GM18907 (cell line): ENCODE measurements at regions not wholly inside any gene's neighbourhood (a gene's known extent, or its start where the extent isn't known, plus 50 kb on each side); places are given as distances from the start of the nearest gene placed in this dataset.

Source experiments
- ATAC-seq: cut with Tn5 transposase; IDR thresholded peaks from one replicate; pipeline ENCODE4 v1.9.1; 2021; ENCODE audit warnings: mild to moderate bottlenecking, moderate library complexity; ENCODE audit not compliant: unreplicated experiment

DNA sequence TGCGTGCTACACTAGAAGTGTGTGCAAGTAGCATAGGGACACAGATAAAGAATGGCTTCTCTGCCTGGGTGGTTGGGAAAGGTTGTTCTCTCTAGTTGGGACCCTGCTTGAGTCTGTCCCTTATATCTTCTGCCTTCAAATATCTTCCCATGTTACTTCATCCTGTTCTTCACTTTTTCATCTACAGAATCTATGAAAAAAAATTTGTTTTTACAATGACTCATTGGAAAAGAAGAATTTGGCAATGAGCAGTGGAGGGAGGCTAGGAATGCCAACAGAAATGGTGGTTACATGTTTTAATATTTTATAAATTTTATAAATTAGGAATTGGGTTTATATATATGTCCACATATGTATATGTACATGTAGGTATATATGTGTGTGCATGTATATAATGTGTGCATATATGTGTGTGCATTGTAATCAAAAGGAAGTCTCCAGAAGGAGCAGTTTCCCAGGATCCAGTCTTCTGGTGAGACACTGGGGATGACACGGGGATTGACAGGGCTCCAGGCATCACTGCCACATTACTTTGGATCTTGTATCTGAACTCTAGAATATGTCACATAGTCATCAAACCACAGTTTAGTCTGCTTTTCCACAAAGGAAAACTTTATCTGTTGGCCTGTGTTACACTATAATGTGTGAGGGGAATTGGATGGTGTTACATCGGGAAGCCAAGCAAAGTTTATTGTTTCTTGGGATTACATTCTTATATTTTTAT, 75.3 kb upstream of the RIPOR2 start:
- ATAC-seq = no peak

DNA sequence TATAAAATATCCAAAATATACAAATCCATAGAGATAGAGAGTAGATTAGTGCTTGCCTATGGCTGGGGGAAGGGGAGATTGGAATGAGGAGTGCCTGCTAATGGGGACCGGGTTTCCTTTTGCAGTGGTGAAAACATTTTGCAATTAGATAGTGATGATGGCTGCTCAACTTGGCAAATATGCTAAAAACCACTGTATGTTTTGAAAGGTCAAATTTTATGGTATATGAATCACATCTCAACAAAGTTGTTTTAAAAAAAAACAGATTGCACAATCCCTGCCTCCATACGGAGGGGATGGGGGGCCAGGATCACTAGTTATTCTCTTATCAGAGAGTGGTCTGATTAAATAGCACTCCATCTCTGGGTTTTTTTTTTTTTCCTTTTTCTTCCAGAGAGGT, 76.9 kb upstream of the RIPOR2 start:
- ATAC-seq = no peak

DNA sequence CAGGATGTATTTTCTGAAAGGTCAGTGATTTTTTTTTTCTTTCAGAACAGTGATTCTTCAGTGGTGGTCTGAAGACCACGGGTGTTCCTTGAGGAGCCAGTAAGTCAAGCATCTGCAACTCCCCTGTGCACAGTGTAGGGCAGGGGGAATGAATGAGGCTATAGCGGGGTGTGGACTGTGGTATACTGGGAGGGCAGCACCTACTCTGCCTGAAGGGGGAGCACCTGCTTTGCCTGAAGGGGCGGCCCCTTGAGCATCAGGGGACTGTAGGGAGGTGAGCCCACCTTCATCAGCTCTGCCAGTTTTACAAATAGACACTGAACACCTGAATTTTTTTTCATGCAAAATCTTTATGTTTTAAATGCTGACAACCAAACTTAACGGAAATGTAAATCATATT, 77.5 kb upstream of the RIPOR2 start:
- ATAC-seq = no peak

DNA sequence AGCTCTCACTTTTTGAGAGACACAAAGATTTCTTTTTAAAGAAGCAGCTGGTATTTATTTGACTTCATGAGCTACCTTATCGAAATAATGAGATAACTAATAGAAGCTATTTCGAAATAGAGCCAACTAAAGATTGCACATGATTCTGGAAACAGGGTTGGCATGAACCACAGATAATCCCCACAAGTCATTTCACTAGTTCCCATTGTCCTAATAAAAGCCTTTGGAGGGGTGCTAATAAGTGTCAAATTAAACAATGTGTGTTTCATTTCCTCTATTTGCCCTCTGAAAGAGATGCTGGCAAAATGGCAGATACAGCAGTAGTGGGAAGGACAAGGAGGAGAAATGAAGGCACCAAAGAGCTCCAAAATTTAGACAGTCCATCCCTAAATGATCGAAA, 78.6 kb upstream of the RIPOR2 start:
- no peak for ATAC-seq

DNA sequence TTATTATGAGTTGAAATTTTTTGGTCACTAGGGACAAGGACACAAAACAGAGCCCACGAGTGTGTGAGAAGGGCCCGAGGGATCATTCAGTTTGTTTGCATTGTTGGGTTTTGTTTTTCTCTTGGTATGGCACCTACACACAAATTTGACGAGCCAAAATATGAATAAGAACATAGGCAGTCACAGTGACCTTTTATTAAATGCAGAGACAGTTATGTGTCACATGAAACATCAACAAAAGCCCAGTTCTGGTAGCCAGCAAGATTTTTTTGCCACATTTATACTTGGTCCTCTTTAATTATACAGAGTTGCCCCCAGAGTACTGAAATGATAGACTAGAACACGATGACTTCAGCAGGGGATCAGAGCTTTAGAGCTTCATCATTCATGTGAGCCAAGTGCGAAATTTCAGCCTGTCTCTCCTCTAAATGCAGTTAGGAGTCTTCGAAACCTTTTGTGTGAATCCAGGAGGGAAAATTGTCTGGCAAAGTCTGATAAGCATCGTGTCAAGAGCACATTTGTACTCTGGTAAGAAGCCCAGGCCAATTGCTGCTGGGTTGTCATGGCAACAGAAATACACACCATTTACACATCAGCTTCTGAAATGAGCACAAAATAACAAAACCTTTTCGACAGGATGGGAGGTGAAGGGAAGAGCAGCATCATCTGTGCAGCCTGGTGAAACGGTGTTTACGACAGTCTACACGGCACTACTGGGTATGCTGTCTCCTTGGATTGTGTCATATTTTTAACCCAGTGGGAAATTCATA, 79.2 kb upstream of the RIPOR2 start:
- ATAC-seq = no peak

DNA sequence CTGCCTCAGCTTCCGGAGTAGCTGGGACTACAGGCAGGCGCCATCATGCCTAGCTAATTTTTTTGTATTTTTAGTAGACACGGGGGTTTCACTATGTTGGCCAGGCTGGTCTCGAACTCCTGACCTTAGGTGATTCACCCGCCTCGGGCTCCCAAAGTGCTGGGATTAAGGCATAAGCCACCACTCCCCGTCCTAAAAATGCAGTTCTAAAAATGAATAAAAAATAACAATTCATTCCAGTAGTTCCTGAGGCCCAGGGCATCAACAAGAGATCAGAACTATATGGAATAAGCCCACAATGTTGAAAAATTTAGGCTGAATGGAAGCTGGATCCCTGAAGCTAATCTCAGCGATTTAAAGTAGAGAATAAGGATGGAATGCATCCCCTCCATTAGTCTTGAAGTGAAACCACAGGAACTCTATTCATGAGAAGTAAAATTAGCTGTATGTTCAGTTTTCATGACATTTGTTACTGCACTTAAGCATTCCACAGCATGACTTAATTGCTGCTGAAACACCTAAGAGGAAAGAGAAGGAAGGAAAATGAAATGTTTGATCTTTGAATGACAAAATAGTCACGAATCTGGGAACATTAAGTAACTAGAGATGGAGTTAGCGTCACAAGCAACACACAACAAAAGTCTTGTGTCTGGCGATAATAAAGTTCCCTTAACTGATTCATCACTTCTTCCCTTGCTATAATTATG, 80.4 kb upstream of the RIPOR2 start:
- no peak for ATAC-seq

DNA sequence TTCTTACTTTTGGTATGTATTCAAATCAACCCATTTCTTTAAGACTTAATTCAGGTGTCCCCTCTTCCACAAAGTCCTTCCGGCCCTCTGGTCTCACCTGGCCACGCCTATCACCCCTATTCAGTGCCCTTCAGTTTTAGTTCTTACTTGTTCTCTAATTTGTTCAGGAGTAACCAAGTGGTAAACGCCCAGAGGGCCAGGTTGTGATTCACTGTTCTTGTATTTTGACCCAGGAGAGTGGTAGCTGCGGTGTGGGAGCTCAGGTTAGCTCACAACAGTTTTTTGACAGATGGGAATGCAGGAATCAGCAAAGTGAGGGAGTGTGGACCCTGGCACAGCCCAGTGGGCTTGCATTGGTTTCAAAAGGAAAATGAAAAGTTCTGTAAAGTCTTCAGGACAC, 81.7 kb upstream of the RIPOR2 start:
- ATAC-seq = no peak

DNA sequence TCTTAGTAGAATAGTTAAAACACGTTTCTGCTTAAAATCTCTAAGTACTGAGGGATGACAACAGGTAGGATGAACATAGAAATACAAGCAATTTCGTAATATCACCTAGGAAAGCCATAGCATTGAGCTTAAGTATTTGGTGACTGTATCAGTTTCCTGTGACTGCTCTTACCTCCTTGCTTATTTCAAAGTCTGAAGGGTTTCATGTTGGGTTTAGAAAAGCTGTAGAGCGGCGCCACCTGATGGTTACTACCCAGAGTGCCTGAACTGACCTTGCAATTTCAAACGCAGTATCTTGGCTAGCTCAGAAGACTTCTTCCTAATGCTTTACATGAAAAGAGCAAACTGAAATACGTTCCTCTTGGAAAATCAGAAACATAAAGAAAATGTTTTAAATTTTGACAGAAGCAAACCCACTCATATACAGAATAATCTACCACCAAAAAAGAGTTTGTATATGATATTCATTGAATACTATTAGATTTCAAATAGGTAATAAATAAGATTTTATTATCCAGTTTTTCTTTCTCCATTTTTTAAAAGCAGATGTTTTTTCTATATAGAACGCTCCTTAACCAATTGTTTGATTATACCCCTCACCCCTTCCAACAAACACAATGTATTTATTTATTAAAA, 82.3 kb upstream of the RIPOR2 start:
- peak; percentile 70 for ATAC-seq

DNA sequence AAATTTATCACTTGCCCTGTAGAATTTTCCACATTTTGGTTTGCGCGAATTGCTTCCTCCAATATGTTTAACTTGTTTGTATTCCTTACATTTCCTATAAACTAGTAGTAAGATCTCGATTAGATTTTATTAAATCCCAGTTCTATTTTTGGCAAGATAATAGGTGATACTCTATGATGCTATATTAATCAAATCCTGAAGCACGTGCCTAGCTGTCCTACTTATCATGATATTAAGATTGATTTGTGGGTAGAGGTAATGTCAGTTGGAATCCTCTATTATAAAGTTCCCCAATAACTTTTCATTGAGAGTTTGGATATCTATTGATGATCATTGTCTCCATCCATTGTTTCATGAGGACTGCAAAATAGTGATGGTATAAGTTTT, 82.8 kb upstream of the RIPOR2 start:
- no peak for ATAC-seq

DNA sequence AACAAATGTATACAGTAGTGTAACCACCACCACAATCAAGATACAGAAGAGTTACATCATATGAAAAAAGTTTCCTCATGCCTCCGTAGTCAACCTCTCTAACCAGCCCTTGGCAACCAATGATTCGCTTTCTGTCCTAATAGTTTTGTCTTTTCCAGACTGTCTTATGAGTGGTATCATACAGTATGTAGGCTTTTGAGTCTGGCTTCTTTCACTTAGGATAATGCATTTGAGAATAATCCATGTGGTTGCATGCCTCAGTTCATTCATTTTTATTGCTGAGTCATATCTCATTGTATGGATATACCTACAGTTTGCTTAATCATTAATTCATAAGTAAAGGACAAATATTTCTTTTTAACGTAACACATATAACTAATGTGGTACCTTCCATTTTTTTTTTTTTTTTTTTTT, 86.4 kb upstream of the RIPOR2 start:
- ATAC-seq = no peak

DNA sequence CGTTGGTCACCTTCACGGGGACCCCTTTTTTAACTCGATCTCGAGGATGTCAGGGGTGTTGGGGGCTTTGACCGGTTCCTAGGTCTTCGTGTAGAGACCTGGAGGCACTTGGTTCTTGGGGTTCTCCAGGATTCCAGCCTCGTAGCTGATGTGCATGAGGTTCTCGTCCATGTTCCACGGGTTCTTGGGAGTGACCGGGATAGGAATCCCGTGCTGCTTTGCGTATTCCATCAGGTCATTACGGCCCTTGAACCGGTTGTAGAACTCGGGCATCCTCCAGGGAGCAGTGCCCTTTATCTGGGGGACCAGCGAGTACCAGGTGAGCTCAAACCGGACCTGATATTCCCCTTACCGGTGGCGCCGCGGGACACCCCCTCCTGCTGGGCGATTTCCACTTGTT, 88.0 kb upstream of the RIPOR2 start:
- ATAC-seq = no peak

- no peak for ATAC-seq
Measured at GRCh38 chr6:25024821-25025220, 89.1 kb upstream of the RIPOR2 start.

DNA sequence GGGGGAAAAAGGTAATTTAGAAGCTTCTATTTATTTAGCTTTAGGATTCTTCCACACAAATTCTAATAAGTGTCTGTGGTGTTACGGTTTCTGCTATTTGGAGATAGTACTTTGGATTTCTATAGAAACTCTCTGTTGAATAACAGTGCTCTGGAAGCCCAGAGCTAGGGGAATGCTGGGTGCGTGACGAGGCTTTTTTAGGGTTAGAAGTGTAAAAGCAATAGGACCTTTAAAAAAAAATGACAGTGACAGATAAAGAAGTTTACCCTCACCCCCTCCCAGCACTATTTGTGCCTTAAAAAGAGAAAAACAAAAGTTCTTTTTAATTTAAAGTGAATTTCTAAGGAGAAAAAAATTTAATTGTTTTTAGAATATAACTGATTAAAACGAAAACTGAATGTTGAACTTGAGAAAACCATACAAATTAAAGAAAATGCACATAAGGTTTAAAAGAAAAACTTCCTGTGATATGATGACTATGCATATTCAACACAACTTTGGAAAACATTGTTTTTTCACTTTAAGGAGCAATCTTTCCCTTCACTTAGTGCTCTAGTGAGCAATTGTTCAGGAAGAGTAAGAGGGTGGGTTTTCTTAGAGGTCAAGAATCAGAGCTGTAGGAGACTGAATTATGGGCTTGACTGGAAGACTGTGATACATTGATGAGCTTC, 89.6 kb upstream of the RIPOR2 start:
- ATAC-seq = no peak

- no peak for ATAC-seq
Measured at GRCh38 chr6:25025919-25026301, 90.2 kb upstream of the RIPOR2 start.

GRCh38 chr6:25026723-25027122, 91.0 kb upstream of the RIPOR2 start:
- ATAC-seq = no peak

GRCh38 chr6:25027221-25027916, 91.6 kb upstream of the RIPOR2 start:
- peak; percentile 92 for ATAC-seq

- no peak for ATAC-seq
Measured at GRCh38 chr6:25028328-25028727, 92.6 kb upstream of the RIPOR2 start.

DNA sequence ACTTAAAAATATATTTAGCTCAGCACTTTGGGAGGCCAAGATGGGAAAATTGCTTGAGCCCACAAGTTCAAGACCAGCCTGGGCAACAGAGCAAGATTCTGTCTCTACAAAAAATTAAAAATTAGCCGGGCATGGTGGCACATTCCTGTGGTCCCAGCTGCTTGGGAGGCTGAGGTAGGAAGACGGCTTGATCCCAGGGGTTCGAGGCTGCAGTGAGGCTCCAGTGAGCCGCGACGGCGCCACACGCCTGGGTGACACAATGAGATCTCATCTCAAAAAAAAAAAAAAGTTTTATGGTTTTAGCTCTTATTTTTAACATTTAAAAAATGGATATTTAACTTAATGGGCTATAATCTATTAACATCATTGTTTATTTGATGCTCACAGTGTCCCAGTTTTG, 97.2 kb upstream of the RIPOR2 start:
- no peak for ATAC-seq

- ATAC-seq = no peak
Measured at GRCh38 chr6:25034431-25034921, 98.7 kb upstream of the RIPOR2 start.

- ATAC-seq = peak; percentile 37
Measured at GRCh38 chr6:25035174-25035511, 99.4 kb upstream of the RIPOR2 start.
